ENCODE measurements at regions not wholly inside any gene's neighbourhood (a gene's known extent, or its start where the extent isn't known, plus 50 kb on each side); places are given as distances from the start of the nearest gene placed in this dataset.

- no peak for DNase-seq
These were observed 1065.0 kb downstream of the LRFN5 start for GRCh38 chr14:42671636-42672035.

DNA sequence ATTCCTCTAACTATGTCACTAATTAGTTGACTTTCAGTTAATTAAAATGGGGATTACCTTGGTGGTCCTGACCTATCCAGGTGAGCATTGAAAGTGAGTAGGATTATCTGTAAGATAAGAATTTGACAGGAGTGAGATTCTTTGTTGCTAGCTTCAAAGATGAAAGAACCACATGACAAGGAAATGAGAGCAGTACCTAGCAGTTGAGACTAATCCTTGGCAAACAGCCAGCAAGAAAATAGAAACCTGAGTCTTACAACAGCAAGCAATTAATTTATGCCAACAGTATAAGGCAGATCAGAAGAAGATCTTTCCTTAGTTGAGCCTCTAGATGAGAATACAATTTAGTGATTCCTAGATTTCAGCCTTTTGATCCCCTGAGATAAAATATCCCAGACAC, 1058.4 kb downstream of the LRFN5 start:
- no peak for DNase-seq

- DNase-seq: no peak
These were observed 1057.5 kb downstream of the LRFN5 start for GRCh38 chr14:42664190-42664589.

DNA sequence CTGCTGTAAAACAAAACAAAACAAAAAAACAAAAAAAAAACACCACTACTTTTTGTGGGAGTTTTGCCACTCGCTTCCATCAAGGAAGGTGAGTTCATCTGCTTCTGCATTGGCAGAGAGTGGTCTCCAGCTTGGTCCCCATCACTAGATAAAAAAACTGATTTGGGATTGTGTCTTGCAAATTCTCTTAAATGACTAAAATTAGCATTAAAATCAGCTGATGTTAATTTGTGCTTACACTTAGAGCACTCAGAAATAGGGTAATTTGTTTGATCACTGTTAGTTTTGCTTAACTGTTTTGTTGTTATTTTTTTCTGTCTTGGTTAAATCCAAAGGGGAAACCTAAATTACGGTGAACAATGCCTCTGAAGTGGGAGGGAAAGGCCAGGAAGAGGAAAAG, 1048.0 kb downstream of the LRFN5 start:
- DNase-seq: no peak

- no peak for DNase-seq
These were observed 1036.1 kb downstream of the LRFN5 start for GRCh38 chr14:42642787-42643186.

DNA sequence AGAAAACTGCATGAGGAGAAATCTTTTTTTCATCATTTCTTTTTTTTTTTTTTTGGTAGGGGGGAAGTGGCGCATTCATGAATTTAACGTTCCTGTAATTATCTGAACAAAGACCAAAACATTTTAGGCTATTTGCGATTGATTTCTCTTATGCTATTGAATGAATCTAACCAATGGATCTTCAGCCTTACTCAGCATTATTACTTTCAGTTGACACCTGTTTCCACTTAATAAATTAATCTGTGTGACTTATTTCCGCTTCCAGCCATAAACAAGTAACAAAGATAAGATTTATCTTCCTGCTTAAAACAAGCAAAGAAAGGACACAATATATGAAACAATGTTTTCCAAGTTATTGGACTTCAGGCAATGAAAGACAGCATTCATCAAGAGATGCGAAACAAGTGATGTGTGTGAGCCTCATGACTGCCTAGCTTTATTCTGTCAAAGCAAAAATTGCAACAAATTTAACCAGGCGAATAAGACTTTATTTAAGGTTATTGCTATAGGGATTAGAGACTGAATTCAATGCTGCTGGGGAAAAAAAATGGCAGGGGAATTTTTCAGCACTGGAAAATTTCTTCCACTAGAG, 1026.9 kb downstream of the LRFN5 start:
- DNase-seq: no peak

DNA sequence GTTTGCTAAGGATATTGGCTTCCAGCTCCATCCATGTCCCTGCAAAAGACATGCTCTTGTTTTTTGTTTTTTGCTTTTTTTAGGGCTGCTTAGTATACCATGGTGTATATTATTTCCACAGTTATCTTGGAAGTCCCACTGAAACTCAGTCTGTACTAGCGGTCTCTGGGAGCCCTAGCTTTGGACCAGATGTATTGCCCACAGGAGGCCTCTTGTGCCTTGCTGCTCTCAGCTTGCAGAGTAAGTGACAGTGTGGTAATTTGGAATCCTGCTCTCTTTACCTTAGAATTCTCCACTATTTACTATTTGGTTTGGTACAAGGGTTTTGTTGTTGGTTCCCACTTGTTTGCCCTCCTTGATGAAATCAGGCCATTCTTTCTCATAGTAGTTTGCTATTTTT, 1022.9 kb downstream of the LRFN5 start:
- DNase-seq: no peak

- no peak for DNase-seq
These were observed 1021.9 kb downstream of the LRFN5 start for GRCh38 chr14:42628602-42629001.

DNA sequence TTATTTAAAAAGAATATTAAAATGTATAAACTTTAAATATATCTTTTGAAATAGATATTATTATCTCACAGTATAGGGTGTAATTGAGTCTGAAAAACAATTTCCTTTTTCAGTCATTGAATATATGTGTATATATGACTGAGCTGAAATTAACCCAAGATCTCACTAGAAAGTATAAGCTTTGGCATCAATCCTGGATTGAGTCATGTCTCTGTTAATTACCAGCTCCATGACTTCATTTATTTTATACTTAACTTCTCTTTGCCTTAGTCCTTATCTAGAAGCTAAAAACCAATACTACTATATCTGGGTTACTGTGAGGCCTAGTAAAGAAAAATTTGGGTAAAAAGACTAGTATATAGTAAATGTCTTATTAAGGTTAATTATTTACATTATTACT, 1020.3 kb downstream of the LRFN5 start:
- DNase-seq: no peak

DNA sequence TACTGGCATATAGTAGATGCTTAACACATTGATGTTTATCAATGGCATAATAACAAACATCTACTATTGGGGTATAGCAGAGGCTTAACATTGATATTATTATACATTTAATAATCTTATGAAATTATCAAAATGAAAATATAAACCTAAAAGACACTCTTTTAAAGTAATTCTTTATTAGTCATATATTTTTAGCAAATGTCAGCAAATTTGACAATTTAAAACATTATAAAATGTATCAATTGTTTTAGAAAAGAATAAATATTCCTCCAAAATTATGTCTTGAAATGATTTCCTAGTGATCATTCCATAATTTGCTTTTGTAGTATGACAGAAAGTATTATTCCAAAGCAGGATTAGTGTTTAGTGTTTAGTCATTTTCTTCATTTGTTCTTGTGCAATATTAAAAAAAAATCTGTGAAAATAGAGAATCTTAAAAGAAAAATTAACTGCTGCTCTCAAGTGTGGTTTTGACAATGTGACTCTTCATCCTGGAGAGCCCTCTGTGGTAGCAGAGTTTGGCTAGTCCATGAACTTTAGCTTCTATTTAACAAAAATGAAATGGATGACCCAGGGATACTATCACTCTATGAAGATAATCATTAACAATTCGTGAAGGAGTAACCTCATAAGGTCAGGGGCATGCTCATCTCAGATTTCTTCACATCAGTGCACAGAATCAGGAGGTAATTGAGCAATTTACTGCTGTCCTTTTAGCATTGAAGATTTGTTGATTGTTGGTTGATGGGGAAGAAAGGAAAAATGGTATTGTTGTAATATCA, 1018.5 kb downstream of the LRFN5 start:
- no peak for DNase-seq

DNA sequence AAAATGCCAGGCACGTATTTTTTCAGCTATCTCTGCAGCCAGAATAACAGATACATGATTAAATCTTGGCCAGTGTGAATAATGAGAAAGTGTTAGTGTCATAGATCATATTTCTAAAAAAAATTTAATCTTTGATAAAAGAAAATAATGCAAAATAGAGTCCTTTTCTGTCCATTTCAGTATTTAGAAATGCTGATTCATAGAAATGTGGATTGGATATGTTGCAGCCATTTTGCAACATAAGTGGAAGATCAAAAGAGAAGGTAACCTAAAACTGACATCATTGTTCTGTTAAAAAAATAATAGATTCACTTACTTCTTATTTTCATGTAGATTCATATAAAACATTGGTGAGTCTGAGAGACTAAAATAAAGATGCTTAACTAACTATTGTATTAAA, 1010.3 kb downstream of the LRFN5 start:
- DNase-seq: no peak

DNA sequence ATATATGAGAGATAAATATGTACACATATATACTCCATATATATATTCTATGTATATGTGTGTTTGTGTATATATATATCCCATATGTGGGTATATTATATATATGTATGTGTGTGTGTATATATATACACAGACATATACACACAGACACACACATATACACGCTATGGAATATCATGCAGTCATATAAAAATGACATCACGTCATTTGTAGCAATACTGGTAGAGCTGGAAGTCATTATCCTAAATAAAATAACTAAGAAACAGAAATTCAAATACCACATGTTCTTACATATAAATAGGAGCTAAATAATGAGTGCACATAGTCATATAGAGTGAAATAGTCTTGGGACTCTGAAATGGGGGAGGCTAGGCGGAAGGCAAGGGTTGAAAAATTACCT, 1000.2 kb downstream of the LRFN5 start:
- no peak for DNase-seq

GRCh38 chr14:42602336-42602845, 995.7 kb downstream of the LRFN5 start:
- DNase-seq: no peak

DNA sequence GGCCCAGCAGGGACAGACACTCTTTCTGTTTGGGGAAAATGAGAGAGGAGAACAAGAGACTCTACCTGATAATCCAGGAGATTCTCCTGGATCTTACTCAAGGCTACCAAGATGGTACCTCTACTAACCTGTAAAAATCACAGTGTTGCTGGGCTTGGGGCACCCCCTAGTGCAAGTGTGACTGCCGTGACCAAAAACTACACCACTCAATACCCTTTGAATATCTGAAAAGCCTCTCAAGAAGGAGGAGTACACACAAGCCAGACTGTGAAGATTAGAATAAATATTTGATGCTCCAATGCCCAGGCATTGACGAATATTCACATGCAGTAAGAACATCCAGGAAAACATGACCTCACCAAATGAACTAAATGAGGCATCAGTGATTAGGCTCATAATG, 965.4 kb downstream of the LRFN5 start:
- DNase-seq: no peak

GRCh38 chr14:42569227-42569626, 962.6 kb downstream of the LRFN5 start:
- DNase-seq: no peak

GRCh38 chr14:42565556-42565955, 958.9 kb downstream of the LRFN5 start:
- no peak for DNase-seq

DNA sequence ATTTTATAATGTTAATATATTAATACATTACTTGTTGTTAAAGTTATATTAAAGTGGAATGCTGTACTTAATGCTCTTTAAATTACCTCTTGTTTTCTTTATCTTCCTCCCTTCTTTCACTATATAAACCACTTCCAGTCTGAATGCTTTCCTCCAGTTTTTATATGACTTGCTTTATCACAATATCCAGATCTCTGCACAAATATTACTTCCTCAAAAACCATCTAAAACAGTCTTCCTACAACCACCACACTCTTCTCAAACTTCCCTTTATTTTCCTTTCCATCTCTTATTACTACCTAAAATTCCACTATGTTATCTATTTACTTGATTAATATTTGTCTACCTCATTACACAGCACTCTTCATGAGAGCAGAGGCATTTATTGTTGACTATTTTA, 956.6 kb downstream of the LRFN5 start:
- DNase-seq: no peak

- DNase-seq: no peak
These were observed 949.9 kb downstream of the LRFN5 start for GRCh38 chr14:42556551-42556950.

- DNase-seq: no peak
These were observed 948.7 kb downstream of the LRFN5 start for GRCh38 chr14:42555365-42555764.

DNA sequence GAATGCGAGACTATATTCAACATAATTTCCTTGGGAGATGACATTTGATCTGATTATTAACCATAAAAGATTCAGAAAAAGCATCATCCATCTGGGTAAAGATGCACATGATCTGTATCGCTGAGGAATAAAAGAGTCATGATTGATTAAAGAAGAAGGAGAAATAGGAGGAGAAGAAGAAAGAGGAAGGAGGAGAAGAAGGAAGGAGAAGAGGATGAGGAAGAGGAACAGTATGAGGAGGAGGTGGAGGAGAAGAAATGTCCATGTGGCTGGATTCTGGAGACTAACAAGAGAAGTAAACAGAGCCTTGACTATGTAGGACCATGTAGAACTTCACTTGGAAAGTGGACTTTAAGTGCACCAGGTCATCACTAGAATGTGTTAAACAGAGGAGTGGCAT, 947.4 kb downstream of the LRFN5 start:
- no peak for DNase-seq

GRCh38 chr14:42550310-42550709, 943.6 kb downstream of the LRFN5 start:
- no peak for DNase-seq

- no peak for DNase-seq
These were observed 941.7 kb downstream of the LRFN5 start for GRCh38 chr14:42548349-42548748.

- DNase-seq: no peak
These were observed 939.0 kb downstream of the LRFN5 start for GRCh38 chr14:42545636-42546035.

DNA sequence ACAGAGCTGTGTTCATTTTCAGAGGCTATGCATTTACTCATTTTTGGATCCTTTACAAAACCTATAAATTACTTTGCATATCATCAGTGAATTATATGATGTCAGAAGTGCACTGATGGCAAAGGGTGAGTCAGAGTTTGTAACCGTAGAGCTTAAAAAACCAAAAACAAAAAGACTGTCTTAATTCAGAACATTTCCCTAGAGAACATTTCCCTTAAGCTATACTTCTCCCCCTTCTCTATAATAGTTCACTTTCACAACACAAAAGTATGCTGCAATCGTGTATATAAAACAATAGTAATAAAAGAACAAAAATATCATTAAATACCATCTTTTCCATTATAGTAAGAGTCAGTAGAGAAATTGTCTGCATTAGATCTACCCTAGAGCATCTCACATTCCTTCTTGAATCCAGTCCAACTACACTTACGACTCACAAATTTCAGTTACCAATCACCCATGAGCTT, 934.9 kb downstream of the LRFN5 start:
- no peak for DNase-seq

GRCh38 chr14:42535397-42535796, 928.7 kb downstream of the LRFN5 start:
- no peak for DNase-seq

All from right hindlimb (tissue), 1 donor.